Hippocampal formation (tissue), 2 donors: ENCODE measurements at regions not wholly inside any gene's neighbourhood (a gene's known extent, or its start where the extent isn't known, plus 50 kb on each side); places are given as distances from the start of the nearest gene placed in this dataset.

ENCODE experiments used
- DNase-seq, 2 donors: peaks; one replicate each; lab custom pipeline; 2025; lab: John Stamatoyannopoulos, UW

DNA sequence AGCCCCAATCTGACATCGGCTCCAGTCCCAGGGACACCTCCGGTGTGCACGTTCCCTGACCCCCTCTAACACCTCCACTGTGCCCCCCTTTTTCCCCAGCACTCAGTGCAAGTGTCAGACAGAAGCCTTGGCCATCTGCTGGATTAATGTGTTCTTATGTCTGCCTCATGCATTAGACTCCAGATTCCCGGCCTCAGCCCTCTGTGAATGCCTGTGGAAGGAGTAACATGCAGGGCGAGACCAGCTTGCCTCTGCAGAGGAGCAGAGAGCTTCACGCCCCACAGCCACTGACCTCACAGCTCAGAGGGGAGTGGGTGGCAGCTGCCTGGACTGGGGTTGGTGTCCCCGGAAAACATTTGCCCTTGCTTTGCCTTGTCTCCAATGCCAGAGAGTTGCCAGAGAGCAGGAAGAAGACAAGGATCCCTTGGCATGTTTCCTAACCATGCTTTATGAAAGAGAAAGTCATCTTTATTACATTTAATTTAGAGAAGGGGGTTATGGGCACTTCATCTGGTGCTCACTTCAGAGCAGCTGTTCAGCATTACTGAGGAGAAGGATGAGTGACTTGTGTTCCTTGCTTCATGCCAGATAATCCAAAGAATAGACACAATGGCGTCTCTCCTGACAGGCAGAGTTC is 91.6 kb upstream of the CXCL12 start:
- DNase-seq, result no peak

DNA sequence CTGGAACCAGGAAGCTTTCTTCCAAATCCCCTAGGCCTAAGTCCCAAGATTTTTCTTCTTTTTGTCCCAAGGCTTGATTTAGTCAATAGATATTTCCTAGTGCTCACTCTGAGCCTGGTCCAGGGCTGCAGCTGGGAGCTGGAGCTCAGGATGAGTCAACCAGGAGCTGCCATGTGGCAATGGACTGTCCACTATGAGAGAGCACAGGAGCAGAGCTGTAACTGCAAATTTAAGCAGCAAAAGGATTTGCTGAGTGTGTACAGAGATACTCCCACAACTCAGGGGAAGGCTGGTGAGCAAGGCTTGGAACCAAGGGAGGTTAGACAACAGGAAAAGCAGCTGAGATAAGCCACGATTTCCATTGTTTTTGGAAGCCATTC is 92.1 kb upstream of the CXCL12 start:
- no peak for DNase-seq

GRCh38 chr10:44478040-44478439 is 93.1 kb upstream of the CXCL12 start:
- no peak for DNase-seq

DNA sequence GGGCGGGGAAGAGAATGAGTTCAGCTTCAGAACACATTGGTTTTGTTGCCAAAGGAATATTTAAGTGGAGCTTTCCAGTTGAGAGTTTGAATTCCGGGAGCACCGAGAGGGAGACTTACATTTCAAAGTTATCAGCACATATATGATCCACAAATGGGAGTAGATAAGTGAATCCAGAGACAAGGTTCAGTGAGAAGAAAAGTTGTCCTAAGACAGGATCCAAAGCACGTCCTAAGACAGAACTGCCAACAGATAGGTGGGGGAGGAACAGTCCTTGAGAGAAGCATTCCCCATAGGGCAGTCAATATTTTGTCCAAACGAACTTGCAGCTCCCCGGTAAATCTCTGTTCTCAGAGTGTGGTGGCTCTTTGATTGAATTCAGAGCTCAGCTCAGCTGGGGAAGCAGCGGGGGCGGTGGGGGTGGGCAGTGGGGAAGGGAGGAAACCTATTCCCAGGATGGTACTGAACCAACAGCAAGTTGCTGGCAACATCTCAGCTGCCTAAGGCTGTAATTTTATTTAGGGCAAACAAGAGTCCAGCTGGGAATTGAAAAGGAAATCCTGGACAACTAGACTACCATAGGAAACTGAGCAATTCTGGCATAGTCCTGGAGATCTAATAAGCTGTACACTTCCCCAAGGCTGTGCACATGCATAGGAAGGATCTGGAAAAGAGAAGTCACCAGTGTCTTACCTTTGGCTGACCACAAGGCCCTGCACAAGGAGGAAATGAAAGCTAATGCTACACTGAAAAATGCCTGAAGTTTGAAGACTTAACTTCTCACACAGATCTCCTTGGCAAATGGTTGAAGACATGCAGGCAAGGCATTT is 94.2 kb upstream of the CXCL12 start:
- peak in 1 of 2 donors; percentile 12 for DNase-seq

- DNase-seq, result no peak
Measured at GRCh38 chr10:44492678-44493077, 107.8 kb upstream of the CXCL12 start.

- DNase-seq, result no peak
Measured at GRCh38 chr10:44498222-44498621, 113.3 kb upstream of the CXCL12 start.

- DNase-seq, result no peak
Measured at GRCh38 chr10:44500451-44500850, 115.6 kb upstream of the CXCL12 start.

GRCh38 chr10:44506386-44506785 is 121.5 kb upstream of the CXCL12 start:
- no peak for DNase-seq

- DNase-seq, result no peak
Measured at GRCh38 chr10:44510379-44511115, 125.7 kb upstream of the CXCL12 start.

GRCh38 chr10:44511166-44511565 is 126.3 kb upstream of the CXCL12 start:
- no peak for DNase-seq

DNA sequence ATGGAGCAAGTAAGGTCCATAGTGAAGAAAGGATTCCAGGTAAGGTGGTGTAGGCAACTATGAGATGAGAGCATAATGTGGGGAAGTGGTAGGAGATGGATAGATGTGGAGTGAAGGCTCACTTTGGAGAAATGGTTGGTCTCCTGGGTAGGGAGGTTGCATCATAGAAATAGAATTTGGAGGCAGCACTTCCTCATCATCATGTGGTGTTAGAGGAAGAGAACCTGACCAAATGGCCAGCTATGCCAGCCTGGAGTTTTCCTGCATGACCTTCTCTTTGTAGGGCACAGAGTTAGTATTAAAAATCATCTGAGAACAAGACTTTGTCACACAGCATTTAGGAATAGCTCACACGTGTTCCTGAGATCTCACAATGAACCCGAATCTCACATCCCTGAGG is 126.7 kb upstream of the CXCL12 start:
- DNase-seq, result no peak

DNA sequence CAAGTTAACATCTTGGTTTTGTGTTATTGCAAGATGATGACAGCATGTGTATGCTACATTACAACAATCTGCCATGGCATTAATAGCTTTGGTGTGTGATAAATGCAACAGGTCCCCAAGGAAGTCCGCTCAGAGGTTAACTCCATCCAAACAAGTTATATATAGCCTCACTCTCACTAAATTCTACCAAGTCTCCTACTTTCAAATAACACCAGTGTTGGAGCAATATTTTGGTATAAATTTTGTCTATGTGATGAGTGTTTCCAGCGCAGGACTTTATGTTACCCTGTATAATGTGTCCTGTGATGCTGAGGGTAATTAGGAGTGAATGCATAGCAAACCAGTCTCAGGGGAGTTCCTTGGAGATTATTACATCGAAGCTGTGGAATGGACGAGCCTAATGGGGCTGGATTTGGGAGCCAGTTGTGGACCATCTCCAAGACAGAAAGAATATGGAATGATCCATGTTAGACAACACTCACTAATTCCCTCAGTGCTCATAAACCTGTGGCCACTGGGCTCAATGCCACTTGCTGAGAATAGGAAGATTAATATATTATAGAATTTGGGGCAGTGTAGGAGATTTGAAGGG is 127.6 kb upstream of the CXCL12 start:
- DNase-seq, result no peak

- DNase-seq, result no peak
Measured at GRCh38 chr10:44513591-44513990, 128.7 kb upstream of the CXCL12 start.

GRCh38 chr10:44516891-44517290 is 132.0 kb upstream of the CXCL12 start:
- no peak for DNase-seq

GRCh38 chr10:44517635-44518034 is 132.7 kb upstream of the CXCL12 start:
- DNase-seq, result no peak

- DNase-seq, result no peak
Measured at GRCh38 chr10:44519361-44519760, 134.5 kb upstream of the CXCL12 start.

DNA sequence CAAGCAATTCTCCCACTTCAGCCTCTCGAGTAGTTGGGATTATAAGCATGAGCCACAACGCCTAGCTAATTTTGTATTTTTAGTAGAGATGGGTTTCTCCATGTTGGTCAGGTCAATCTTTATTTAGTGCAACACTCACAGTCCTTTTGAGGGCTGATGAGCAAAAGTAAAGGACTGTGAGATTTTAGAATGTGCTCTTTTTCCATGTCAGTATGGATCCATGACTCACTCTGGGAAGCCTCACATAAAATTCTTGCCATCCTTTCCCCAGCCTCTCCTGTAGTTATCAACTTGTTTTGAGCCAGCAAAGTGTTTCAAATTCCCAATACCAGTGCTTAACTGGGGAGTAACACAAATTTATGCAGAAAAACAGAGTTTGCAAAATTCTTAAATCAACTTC is 135.8 kb upstream of the CXCL12 start:
- DNase-seq, result no peak

GRCh38 chr10:44539178-44539577 is 154.3 kb upstream of the CXCL12 start:
- no peak for DNase-seq

DNA sequence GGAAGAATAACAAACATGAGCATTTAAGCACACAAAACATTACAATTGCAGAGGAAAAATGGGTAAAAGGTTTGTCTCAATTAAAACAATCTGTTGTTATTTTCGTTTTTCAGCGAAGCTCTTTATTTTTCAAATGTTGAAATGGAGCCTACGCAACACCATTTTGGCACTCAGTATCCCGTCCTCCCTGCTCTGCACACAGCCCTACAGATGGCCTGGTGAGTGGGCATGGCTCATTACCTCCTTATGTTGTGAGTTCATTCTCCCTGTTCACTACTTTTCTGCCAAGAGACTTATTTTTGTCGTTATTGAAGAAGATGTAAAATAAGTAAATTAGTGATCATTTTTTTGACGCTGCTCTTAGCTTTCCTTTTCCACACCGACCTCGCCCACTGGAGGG is 167.8 kb upstream of the CXCL12 start:
- no peak for DNase-seq

DNA sequence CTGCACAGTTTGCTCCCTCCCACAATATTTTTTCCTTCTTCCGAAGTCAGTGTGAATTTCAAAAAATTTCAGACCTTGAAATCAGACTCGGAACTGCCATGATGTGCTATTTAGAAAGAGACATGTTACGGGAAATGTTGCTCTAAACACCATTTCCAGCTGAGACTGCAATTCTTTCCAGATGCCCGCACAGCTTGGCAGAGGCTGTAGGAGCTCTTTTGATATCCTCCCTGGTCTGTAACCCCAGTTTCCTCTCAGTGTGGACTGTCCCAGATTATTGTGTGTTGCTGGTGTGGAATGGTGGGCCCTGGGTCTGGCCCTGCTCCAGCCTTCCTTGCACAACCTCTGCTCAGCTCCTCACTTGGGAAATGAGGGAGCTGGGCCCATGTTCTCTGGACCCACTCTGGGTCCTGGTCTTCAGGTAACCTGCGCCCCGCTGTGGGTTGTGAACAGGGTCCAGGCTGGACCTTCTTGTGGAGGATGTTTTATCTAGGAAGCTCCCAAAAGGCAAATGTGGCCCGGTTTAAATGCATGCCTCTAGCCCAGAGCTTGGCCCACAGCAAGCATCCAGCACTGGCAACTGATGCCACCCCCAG is 172.8 kb upstream of the CXCL12 start:
- no peak for DNase-seq

- DNase-seq, result no peak
Measured at GRCh38 chr10:44558521-44558920, 173.6 kb upstream of the CXCL12 start.

- DNase-seq, result no peak
Measured at GRCh38 chr10:44564361-44564760, 179.5 kb upstream of the CXCL12 start.
